H1 (cell line): ENCODE measurements at regions not wholly inside any gene's neighbourhood (a gene's known extent, or its start where the extent isn't known, plus 50 kb on each side); places are given as distances from the start of the nearest gene placed in this dataset.

Experiments
- CTCF ChIA-PET: fragments of 300-600 bp; sonication (Branson Sonifier 250); formaldehyde crosslinking; loops from one replicate; lab custom pipeline; 2021; ENCODE audit not compliant: partially characterized antibody; lab: Charles Lee
- POLR2A ChIA-PET: fragments of 300-600 bp; sonication (Branson Sonifier 250); formaldehyde crosslinking; loops from one replicate; lab custom pipeline; 2021; ENCODE audit warnings: inconsistent platforms; ENCODE audit not compliant: partially characterized antibody; lab: Charles Lee
- DNase-seq, 2 experiments: peaks; one replicate each; pipeline versions ENCODE4 v3.0.0 to v3.0.0-alpha.2; 2010 to 2022; ENCODE audit warnings: low spot score in 2 of 2, low read depth in 1 of 2, mixed read lengths in 1 of 2
- FAIRE-seq: peaks from 2 replicates; lab custom pipeline; 2011; peaks lifted over from hg19 to GRCh38; lab: Jason Lieb, UNC
- H2AFZ ChIP-seq: 2 replicates; pipeline ENCODE4 v1.8.1; 2012; ENCODE audit warnings: low read length, inconsistent platforms
- H2AK5ac ChIP-seq: 2 replicates; pipeline ENCODE4 v1.6.1; 2013; ENCODE audit warnings: low read depth, low read length
- H2BK120ac ChIP-seq: replicated peaks from 2 replicates; pipeline ENCODE3; 2013; ENCODE audit warnings: low read depth, low read length, inconsistent platforms
- H2BK12ac ChIP-seq: 2 replicates; pipeline ENCODE4 v1.6.1; 2013; ENCODE audit warnings: low read depth, low read length
- H2BK15ac ChIP-seq: 2 replicates; pipeline ENCODE4 v1.6.1; 2013; ENCODE audit warnings: low read length
- H2BK20ac ChIP-seq: 2 replicates; pipeline ENCODE4 v1.6.1; 2013; ENCODE audit warnings: low read length
- H2BK5ac ChIP-seq: 2 replicates; pipeline ENCODE4 v1.6.1; 2013; ENCODE audit warnings: low read depth, low read length
- H3K14ac ChIP-seq: 2 replicates; pipeline ENCODE4 v1.6.1; 2013; ENCODE audit warnings: inconsistent platforms; ENCODE audit not compliant: insufficient read length
- H3K18ac ChIP-seq: 2 replicates; pipeline ENCODE4 v1.6.1; 2013; ENCODE audit warnings: low read length; ENCODE audit errors: extremely low read depth
- H3K23ac ChIP-seq: 2 replicates; pipeline ENCODE4 v1.6.1; 2013; ENCODE audit warnings: inconsistent platforms; ENCODE audit not compliant: insufficient read length
- H3K23me2 ChIP-seq: 2 replicates; pipeline ENCODE4 v1.6.1; 2013; ENCODE audit warnings: low read depth, low read length
- H3K27ac ChIP-seq: 2 replicates; pipeline ENCODE4 v1.6.1; 2011; ENCODE audit warnings: low read depth, low read length, inconsistent platforms
- H3K27me3 ChIP-seq, 4 experiments: replicated peaks in 1 of 4; 1 replicate in 1 of 4; 2 replicates in 3 of 4; pipeline versions ENCODE4 v1.6.1 to v1.8.1; 2011 to 2013; ENCODE audit warnings: low read length in 3 of 4, mild to moderate bottlenecking in 3 of 4, inconsistent platforms in 2 of 4, mixed read lengths in 2 of 4, moderate library complexity in 1 of 4; ENCODE audit not compliant: control insufficient read depth in 3 of 4, insufficient read depth in 3 of 4; ENCODE audit errors: extremely low read depth in 1 of 4
- H3K36me3 ChIP-seq, 4 experiments: 2 replicates each; pipeline versions ENCODE4 v1.6.1 to v1.8.1; 2011 to 2013; ENCODE audit warnings: mild to moderate bottlenecking in 4 of 4, low read length in 3 of 4, moderate library complexity in 2 of 4, control low read depth in 1 of 4, inconsistent platforms in 1 of 4; ENCODE audit not compliant: insufficient read depth in 4 of 4, control insufficient read depth in 2 of 4
- H3K4ac ChIP-seq: replicated peaks from 2 replicates; pipeline ENCODE3; 2013; ENCODE audit warnings: low read length, low read depth, mixed read lengths, inconsistent platforms; ENCODE audit not compliant: insufficient read length
- H3K4me1 ChIP-seq, 4 experiments: replicated peaks in 1 of 4; 1 replicate in 1 of 4; 2 replicates in 3 of 4; pipeline versions ENCODE4 v1.6.1 to v1.8.1; 2011 to 2013; ENCODE audit warnings: low read length in 3 of 4, inconsistent platforms in 2 of 4, mixed read lengths in 1 of 4; ENCODE audit not compliant: insufficient read depth in 4 of 4, control insufficient read depth in 3 of 4
- H3K4me2 ChIP-seq, 2 experiments: 2 replicates each; pipeline versions ENCODE4 v1.6.1 to v1.8.1; 2011 to 2013; ENCODE audit warnings: low read depth in 2 of 2, low read length in 2 of 2, control low read depth in 1 of 2, inconsistent platforms in 1 of 2, mild to moderate bottlenecking in 1 of 2; ENCODE audit not compliant: insufficient read depth in 1 of 2
- H3K4me3 ChIP-seq, 4 experiments: fragments of 200-600, 300-600 bp in 1 of 4; sonication (generic), shearing (Covaris generic), sonication (Bioruptor Twin) in 1 of 4; 2 replicates each; pipeline versions ENCODE4 v1.5.1 to v1.8.1; 2011 to 2016; ENCODE audit warnings: low read length in 4 of 4, low read depth in 3 of 4, control low read depth in 2 of 4, inconsistent platforms in 2 of 4, mild to moderate bottlenecking in 2 of 4, mixed read lengths in 1 of 4, moderate library complexity in 1 of 4; ENCODE audit not compliant: insufficient read depth in 2 of 4; ENCODE audit errors: extremely low read depth in 1 of 4
- H3K56ac ChIP-seq: replicated peaks from 2 replicates; pipeline ENCODE3; 2013; ENCODE audit warnings: low read depth, mild to moderate bottlenecking, mixed read lengths, low read length, inconsistent platforms; ENCODE audit not compliant: insufficient read length
- H3K79me1 ChIP-seq: 2 replicates; pipeline ENCODE4 v1.6.1; 2013; ENCODE audit warnings: low read depth, low read length, control low read depth
- H3K79me2 ChIP-seq, 2 experiments: 2 replicates each; pipeline versions ENCODE4 v1.6.1 to v1.8.1; 2012 to 2013; ENCODE audit warnings: low read length in 2 of 2, mild to moderate bottlenecking in 2 of 2, inconsistent platforms in 1 of 2; ENCODE audit not compliant: insufficient read depth in 2 of 2, control insufficient read depth in 1 of 2
- H3K9ac ChIP-seq, 4 experiments: replicated peaks in 1 of 4; 1 replicate in 1 of 4; 2 replicates in 3 of 4; pipeline versions ENCODE4 v1.6.1 to v1.8.1; 2011 to 2013; ENCODE audit warnings: low read depth in 3 of 4, low read length in 3 of 4, control low read depth in 2 of 4, mild to moderate bottlenecking in 2 of 4, moderate library complexity in 2 of 4, inconsistent platforms in 1 of 4; ENCODE audit errors: extremely low read depth in 1 of 4
- H3K9me3 ChIP-seq, 2 experiments: 2 replicates each; pipeline versions ENCODE4 v1.6.1 to v1.8.1; 2012 to 2013; ENCODE audit warnings: mild to moderate bottlenecking in 2 of 2, moderate library complexity in 2 of 2, control low read depth in 1 of 2, inconsistent platforms in 1 of 2, low read depth in 1 of 2, low read length in 1 of 2, mixed read lengths in 1 of 2; ENCODE audit not compliant: insufficient read depth in 2 of 2
- H4K20me1 ChIP-seq, 2 experiments: replicated peaks in 1 of 2; 2 replicates each; pipeline versions ENCODE3 to v1.8.1; 2011 to 2013; ENCODE audit warnings: inconsistent platforms in 2 of 2, low read length in 2 of 2, mild to moderate bottlenecking in 1 of 2; ENCODE audit not compliant: insufficient read depth in 2 of 2, control insufficient read depth in 1 of 2
- H4K5ac ChIP-seq: 2 replicates; pipeline ENCODE4 v1.6.1; 2013; ENCODE audit warnings: low read length, low read depth, mixed read lengths, inconsistent platforms; ENCODE audit not compliant: insufficient read length
- H4K8ac ChIP-seq: 2 replicates; pipeline ENCODE4 v1.8.0; 2013; ENCODE audit warnings: mild to moderate bottlenecking, moderate library complexity, low read length, inconsistent platforms; ENCODE audit not compliant: insufficient read depth; ENCODE audit errors: extremely low read depth
- H4K91ac ChIP-seq: replicated peaks from 2 replicates; pipeline ENCODE3; 2013; ENCODE audit warnings: low read length, mixed read lengths, inconsistent platforms; ENCODE audit not compliant: insufficient read length
- CTBP2 ChIP-seq: IDR thresholded peaks from 2 replicates; pipeline ENCODE4 v1.7.0; 2011; ENCODE audit warnings: borderline replicate concordance, mild to moderate bottlenecking, moderate library complexity, mixed read lengths, low read length; ENCODE audit not compliant: insufficient read depth, insufficient read length
- GTF2F1 ChIP-seq: IDR thresholded peaks from 2 replicates; pipeline ENCODE4 v1.6.1; 2012; ENCODE audit warnings: low read depth, low read length, improper control_type of control experiment, borderline replicate concordance
- SIX5 ChIP-seq: IDR thresholded peaks from 2 replicates; pipeline ENCODE4 v1.6.1; 2011; ENCODE audit warnings: mild to moderate bottlenecking, low read depth, low read length
- WGBS, 2 experiments: shearing (Covaris generic) in 1 of 2; methylation state at CpG; one replicate each; pipeline versions ENCODE4 v1.1.6 to v1.1.7; 2013 to 2015; ENCODE audit warnings: low lambda C conversion rate in 2 of 2, mixed read lengths in 2 of 2, inconsistent platforms in 1 of 2, low coverage in 1 of 2, missing lambda C conversion rate in 1 of 2; ENCODE audit not compliant: insufficient replicate concordance in 2 of 2, insufficient coverage in 1 of 2, insufficient read length in 1 of 2; ENCODE audit errors: extremely low coverage in 1 of 2, missing lambda C conversion rate in 1 of 2; 5-methylcytosine and 5-hydroxymethylcytosine counted together
- TF ChIP-seq, protein P1 (sequence below): IDR thresholded peaks from 2 replicates; pipeline ENCODE4 v1.6.1; 2011; ENCODE audit warnings: low read depth, mild to moderate bottlenecking, low read length; ENCODE audit not compliant: insufficient read depth

DNA sequence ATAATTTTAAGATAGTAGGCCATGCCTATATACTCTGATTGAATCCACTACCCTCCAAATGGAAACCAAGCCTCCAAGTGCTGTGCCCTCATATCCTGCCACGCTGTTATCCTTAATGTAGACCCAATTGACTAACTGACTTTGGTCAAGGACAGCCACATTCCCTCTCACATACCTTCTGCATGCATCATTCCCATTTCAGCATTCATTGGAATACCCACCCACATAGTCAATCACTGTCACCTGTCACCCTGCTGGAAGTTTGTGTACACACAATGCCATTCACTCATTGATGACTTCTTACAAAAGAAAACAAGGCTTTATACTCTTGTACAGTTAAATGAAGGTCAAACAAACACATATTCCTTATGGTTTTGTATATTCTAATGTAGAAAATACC, 221.1 kb upstream of the PBX1 start:
- Histone ChIP-seq H3K4me2 (no peak overlapping the region), H2BK12ac (no peak overlapping the region), H4K20me1 (no peaks in the 10 kb centered on the region), H4K8ac (no peak overlapping the region), H2BK120ac (no peak overlapping the region), H4K5ac (no peak overlapping the region), H2AFZ (no peak overlapping the region), H3K4ac (no peak overlapping the region), H2BK15ac (no peak overlapping the region), H3K23me2 (no peaks in the 10 kb centered on the region; the same call in 1 of the 2 replicates), H3K14ac (no peak overlapping the region), H3K9ac (no peak overlapping the region), H2BK20ac (no peak overlapping the region), H3K18ac (no peak overlapping the region), H3K9me3 (peaks cover 6% of the 10 kb centered on the region in 2 experiments; a peak in 1 of 4 replicates), H2AK5ac (no peak overlapping the region), H3K27me3 (no peaks in the 10 kb centered on the region), H2BK5ac (no peak overlapping the region), H3K79me1 (no peaks in the 10 kb centered on the region), H3K56ac (no peak overlapping the region), H3K4me1 (no peaks in the 10 kb centered on the region), H3K36me3 (no peaks in the 10 kb centered on the region), H3K79me2 (no peaks in the 10 kb centered on the region), H3K23ac (no peak overlapping the region), H3K27ac (no peak overlapping the region), H4K91ac (no peak overlapping the region), H3K4me3 (no peak overlapping the region)
- FAIRE-seq (no peak), DNase-seq (no peak)
- 88% methylated on average over 1 of the region's 1 CpG; no CpG with 5 or more reads in 1 of the 2 experiments for WGBS, 2 experiments
- no peak for TF ChIP-seq CTBP2
- TF ChIP-seq GTF2F1 = no peak
- TF ChIP-seq SIX5 = no peak
- TF ChIP-seq, protein P1, sequence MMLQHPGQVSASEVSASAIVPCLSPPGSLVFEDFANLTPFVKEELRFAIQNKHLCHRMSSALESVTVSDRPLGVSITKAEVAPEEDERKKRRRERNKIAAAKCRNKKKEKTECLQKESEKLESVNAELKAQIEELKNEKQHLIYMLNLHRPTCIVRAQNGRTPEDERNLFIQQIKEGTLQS = no peak
- ChIA-PET POLR2A (no interaction called here), CTCF (no interaction called here)
